Sigmoid colon (tissue), 4 donors: ENCODE measurements at regions not wholly inside any gene's neighbourhood (a gene's known extent, or its start where the extent isn't known, plus 50 kb on each side); places are given as distances from the start of the nearest gene placed in this dataset.

Experiments
- CTCF ChIP-seq, 4 experiments: fragments of 450-650 bp in 3 of 4; fragments of 200-600 bp in 1 of 4; IDR thresholded peaks; one replicate each; pipeline ENCODE4 v1.5.1; 2016 to 2019; ENCODE audit warnings: antibody characterized with exemption in 4 of 4, mild to moderate bottlenecking in 3 of 4, moderate library complexity in 2 of 4
- EP300 ChIP-seq, 4 donors: sonication (generic); formaldehyde crosslinking; IDR thresholded peaks; one replicate each; pipeline ENCODE4 v1.6.1; 2017; ENCODE audit warnings: antibody characterized with exemption in 4 of 4
- POLR2A ChIP-seq, 2 donors: fragments of 450-650 bp; IDR thresholded peaks; one replicate each; pipeline ENCODE4 v1.6.1; 2016; ENCODE audit warnings: antibody characterized with exemption in 2 of 2, mild to moderate bottlenecking in 2 of 2, moderate library complexity in 2 of 2
- POLR2AphosphoS5 ChIP-seq, 4 donors: sonication (generic); formaldehyde crosslinking; IDR thresholded peaks; one replicate each; pipeline ENCODE4 v1.6.1; 2017; ENCODE audit warnings: antibody characterized with exemption in 4 of 4

- TF ChIP-seq CTCF (IDR thresholded peaks at IDR 0.05) (no peak), POLR2A (IDR thresholded peaks at IDR 0.05) (no peak), POLR2AphosphoS5 (IDR thresholded peaks at IDR 0.05) (no peak), EP300 (IDR thresholded peaks at IDR 0.05) (no peak)
These were observed 262.9 kb upstream of the RUNX1 start for GRCh38 chr21:35311985-35312384.
